Pancreas (tissue), 10 donors: ENCODE measurements at regions not wholly inside any gene's neighbourhood (a gene's known extent, or its start where the extent isn't known, plus 50 kb on each side); places are given as distances from the start of the nearest gene placed in this dataset.

ENCODE experiments used
- ATAC-seq, 4 donors: fragments of 200-7000 bp; cut with Tn5 transposase; one replicate each; pipeline versions ENCODE4 v1.8.0 to v1.9.1; 2020; ENCODE audit warnings: mild to moderate bottlenecking in 4 of 4, moderate library complexity in 4 of 4
- DNase-seq, 6 donors: peaks; one replicate each; pipeline ENCODE4 v3.0.0-alpha.2; 2020
- FAIRE-seq: peaks from 2 replicates; lab custom pipeline; 2012; peaks lifted over from hg19 to GRCh38; lab: Jason Lieb, UNC
- H3K27ac ChIP-seq, 4 donors: fragments of 200-600 bp; sonication (generic); 1 replicate in 3 of 4; 2 replicates in 1 of 4; pipeline versions ENCODE4 v1.5.0 to v1.8.0; 2020
- H3K27me3 ChIP-seq, 4 donors: fragments of 200-600 bp; one replicate each; pipeline ENCODE4 v1.8.0; 2021
- H3K36me3 ChIP-seq, 3 donors: fragments of 200-600 bp; sonication (generic) in 1 of 3; one replicate each; pipeline versions ENCODE4 v1.5.0 to v1.8.0; 2020 to 2021
- H3K4me1 ChIP-seq, 3 donors: fragments of 200-600 bp; one replicate each; pipeline ENCODE4 v1.8.0; 2021
- H3K4me3 ChIP-seq, 4 donors: fragments of 200-600 bp; sonication (generic) in 2 of 4; one replicate each; pipeline versions ENCODE4 v1.5.0 to v1.8.0; 2020 to 2021
- H3K9me3 ChIP-seq, 4 donors: fragments of 200-600 bp; one replicate each; pipeline ENCODE4 v1.8.0; 2021
- WGBS, 2 donors: extraction: QIAGEN DNeasy Blood & Tissue Kit; methylation state at CpG; one replicate each; pipeline ENCODE4 v1.1.7; 2013; 5-methylcytosine and 5-hydroxymethylcytosine counted together
- intact Hi-C, 3 donors: fragments of 100-400 bp; cut with DNase I; formaldehyde crosslinking; loops; one replicate each; pipeline versions ENCODE4 v1.11.1 to v1.14.2; 2022
- TF ChIP-seq, protein P1 (sequence below), 4 donors: fragments of 200-600 bp; sonication (generic) in 3 of 4; IDR thresholded peaks; one replicate each; pipeline versions ENCODE4 v1.5.0 to v1.8.0; 2021; ENCODE audit warnings: antibody characterized with exemption in 4 of 4
- donor health status: healthy with polysubstance abuse.
- donor health status: DM: no; HTN: no; CAD: no; lungs with moderate emphysema.
- donor health status: DM: no; HTN: no; CAD: no.
- donor health status: control.
- donor health status: control.
- donor health status: Bipolar disorder and iron deficiency.
- donor health status: DM: yes; HTN: yes; CAD: no.
- donor health status: DM: no; HTN: no; CAD: no.
- donor health status: DM: no; HTN: no; CAD: no.
- donor health status: DM: yes; HTN: yes; CAD: no.

DNA sequence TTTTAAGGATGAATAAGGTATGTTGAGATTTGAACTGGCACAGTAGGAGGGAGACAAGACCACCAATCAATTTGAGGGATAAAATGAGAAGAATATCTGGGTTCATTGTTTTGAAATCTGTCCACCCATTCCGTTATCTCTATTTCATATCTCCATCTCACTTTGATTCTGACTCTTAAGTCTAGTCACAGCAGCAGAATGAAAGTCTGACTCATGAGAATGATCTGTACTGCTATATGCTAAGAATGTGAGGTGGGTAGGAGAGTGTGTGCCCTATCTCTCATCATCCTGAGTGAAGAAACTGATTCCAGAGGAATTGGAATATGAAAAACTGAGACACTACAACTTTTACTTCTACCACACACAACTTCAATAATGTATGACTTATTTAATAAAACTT is 1994.5 kb upstream of the PIK3C3 start:
- no peak overlapping the region for H3K27ac ChIP-seq
- H3K9me3 ChIP-seq: no peaks in the 10 kb centered on the region
- TF ChIP-seq, protein P1, sequence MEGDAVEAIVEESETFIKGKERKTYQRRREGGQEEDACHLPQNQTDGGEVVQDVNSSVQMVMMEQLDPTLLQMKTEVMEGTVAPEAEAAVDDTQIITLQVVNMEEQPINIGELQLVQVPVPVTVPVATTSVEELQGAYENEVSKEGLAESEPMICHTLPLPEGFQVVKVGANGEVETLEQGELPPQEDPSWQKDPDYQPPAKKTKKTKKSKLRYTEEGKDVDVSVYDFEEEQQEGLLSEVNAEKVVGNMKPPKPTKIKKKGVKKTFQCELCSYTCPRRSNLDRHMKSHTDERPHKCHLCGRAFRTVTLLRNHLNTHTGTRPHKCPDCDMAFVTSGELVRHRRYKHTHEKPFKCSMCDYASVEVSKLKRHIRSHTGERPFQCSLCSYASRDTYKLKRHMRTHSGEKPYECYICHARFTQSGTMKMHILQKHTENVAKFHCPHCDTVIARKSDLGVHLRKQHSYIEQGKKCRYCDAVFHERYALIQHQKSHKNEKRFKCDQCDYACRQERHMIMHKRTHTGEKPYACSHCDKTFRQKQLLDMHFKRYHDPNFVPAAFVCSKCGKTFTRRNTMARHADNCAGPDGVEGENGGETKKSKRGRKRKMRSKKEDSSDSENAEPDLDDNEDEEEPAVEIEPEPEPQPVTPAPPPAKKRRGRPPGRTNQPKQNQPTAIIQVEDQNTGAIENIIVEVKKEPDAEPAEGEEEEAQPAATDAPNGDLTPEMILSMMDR (IDR thresholded peaks at IDR 0.05): no peak
- FAIRE-seq: no peak
- H3K27me3 ChIP-seq: no peaks in the 10 kb centered on the region
- H3K4me1 ChIP-seq: no peaks in the 10 kb centered on the region
- ATAC-seq: no peak
- no peak for DNase-seq
- intact Hi-C loops: no loop called here
- 82 to 96% methylated on average over 1 of the region's 1 CpG for WGBS, 2 donors
- no peaks in the 10 kb centered on the region for H3K36me3 ChIP-seq
- H3K4me3 ChIP-seq: no peak overlapping the region

DNA sequence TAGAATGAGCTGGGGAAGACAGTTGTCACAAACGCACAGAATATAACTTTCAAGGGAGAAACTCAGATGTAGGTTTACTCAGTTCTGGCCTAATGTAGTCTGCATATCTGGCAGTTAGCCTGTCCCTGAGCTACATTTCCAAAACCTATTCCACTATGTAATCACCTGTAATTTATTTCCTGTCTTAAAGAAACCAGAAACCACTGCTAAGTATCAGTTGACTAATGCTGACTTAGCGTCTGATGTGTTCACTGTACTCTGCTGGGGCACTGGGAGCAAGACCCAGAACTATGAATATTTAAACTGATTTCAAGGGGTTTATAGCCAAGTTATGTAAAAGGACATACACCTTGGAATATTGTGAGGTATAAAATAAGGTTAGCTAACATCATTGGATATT is 1995.2 kb upstream of the PIK3C3 start:
- Histone ChIP-seq H3K36me3 (no peaks in the 10 kb centered on the region), H3K4me1 (no peaks in the 10 kb centered on the region), H3K27me3 (no peaks in the 10 kb centered on the region), H3K9me3 (no peaks in the 10 kb centered on the region), H3K4me3 (no peak overlapping the region), H3K27ac (no peak overlapping the region)
- WGBS, 2 donors: 74 to 76% methylated on average over 2 of the region's 2 CpGs
- intact Hi-C loops: no loop called here
- no peak for DNase-seq
- FAIRE-seq: no peak
- ATAC-seq: no peak
- TF ChIP-seq, protein P1 (IDR thresholded peaks at IDR 0.05): no peak

DNA sequence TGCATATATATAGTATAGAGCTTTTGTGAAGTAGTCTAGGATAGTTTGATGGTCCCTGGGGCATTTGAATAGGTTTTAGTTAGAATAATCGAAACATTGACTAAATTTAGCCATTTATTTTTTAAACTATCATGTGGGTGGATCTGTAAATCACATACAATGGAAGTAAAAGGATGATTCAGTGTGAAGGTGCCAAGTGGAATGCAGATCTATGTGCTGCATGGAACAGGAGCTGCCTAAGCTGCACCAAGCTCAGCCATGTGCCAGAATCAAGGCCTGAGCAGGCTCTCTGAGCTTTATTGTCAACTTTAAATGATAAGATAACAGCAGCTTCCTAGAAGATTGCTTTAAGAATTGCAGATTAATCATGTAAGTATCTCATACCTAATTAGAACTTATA is 1996.2 kb upstream of the PIK3C3 start:
- FAIRE-seq: no peak
- H3K9me3 ChIP-seq: no peaks in the 10 kb centered on the region
- ATAC-seq: no peak
- H3K4me3 ChIP-seq: no peak overlapping the region
- WGBS, 2 donors: 79 to 82% methylated on average over 1 of the region's 1 CpG
- intact Hi-C loops: no loop called here
- DNase-seq: no peak
- no peaks in the 10 kb centered on the region for H3K4me1 ChIP-seq
- H3K36me3 ChIP-seq: no peaks in the 10 kb centered on the region
- no peak overlapping the region for H3K27ac ChIP-seq
- TF ChIP-seq, protein P1 (IDR thresholded peaks at IDR 0.05): no peak
- no peaks in the 10 kb centered on the region for H3K27me3 ChIP-seq

DNA sequence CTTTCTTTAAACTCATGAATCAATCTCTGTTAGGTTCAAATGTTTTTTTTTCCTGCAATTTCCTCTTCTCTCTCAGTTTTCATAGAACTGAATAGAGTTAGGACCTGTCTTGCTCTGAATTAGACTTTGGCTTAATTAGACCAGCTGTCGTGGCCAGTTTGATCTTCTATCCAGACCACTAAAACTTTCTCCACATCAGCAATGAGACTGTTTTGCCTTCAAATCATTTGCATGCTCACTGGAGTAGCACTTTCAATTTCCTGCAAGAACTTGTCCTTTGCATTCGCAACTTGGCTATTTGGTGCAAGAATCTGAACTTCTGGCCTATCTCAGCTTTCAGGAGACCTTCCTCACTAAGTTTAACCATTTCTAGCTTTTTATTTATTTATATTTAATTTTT is 2002.2 kb upstream of the PIK3C3 start:
- DNase-seq (no peak), ATAC-seq (no peak), FAIRE-seq (no peak)
- WGBS, 2 donors: 62 to 68% methylated on average over 2 of the region's 2 CpGs
- TF ChIP-seq, protein P1 (IDR thresholded peaks at IDR 0.05): no peak
- Histone ChIP-seq H3K4me1 (no peaks in the 10 kb centered on the region), H3K27ac (no peak overlapping the region), H3K27me3 (no peaks in the 10 kb centered on the region), H3K9me3 (no peaks in the 10 kb centered on the region), H3K4me3 (no peak overlapping the region), H3K36me3 (no peaks in the 10 kb centered on the region)
- intact Hi-C loops: no loop called here

DNA sequence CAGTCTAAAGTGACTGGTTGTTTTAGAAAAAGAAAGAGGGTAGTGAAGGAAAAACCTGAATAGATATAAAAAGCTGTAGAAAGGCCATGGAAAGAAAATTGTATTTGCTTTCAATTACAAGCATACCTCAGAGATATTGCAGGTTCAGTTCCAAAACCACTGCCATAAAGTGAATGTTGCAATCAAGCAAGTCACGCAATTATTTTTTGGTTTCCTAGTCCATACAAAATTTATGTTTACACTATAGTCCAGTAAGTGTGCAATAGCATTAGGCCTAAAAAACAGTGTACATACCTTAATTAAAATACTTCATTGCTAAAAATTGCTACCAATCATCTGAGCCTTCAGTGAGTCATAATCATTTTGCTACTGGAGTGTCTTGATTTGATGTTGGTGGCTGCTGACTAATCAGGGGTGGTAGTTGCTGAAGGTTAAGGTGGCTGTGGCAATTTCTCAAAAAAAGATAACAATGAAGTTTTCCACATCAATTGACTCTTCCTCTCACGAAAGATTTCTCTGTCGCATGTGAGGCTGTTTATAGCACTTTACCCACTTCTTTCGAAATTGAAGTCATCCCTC is 2003.8 kb upstream of the PIK3C3 start:
- Histone ChIP-seq H3K27ac (no peak overlapping the region), H3K27me3 (no peaks in the 10 kb centered on the region), H3K9me3 (no peaks in the 10 kb centered on the region), H3K4me3 (no peak overlapping the region), H3K4me1 (no peaks in the 10 kb centered on the region), H3K36me3 (no peaks in the 10 kb centered on the region)
- intact Hi-C loops: no loop called here
- WGBS, 2 donors: 84 to 86% methylated on average over 4 of the region's 4 CpGs
- FAIRE-seq (no peak), DNase-seq (no peak), ATAC-seq (no peak)
- TF ChIP-seq, protein P1 (IDR thresholded peaks at IDR 0.05): no peak
